SK-N-SH (cell line): ENCODE measurements at regions not wholly inside any gene's neighbourhood (a gene's known extent, or its start where the extent isn't known, plus 50 kb on each side); places are given as distances from the start of the nearest gene placed in this dataset.

Experiments
- CHD2 ChIP-seq: fragments of 150-350 bp; IDR thresholded peaks from 2 replicates; pipeline ENCODE4 v1.6.1; 2018; ENCODE audit warnings: low read length; ENCODE audit not compliant: partially characterized antibody
- CTCF ChIP-seq: fragments of 200-600 bp; sonication (generic); IDR thresholded peaks from 2 replicates; pipeline ENCODE4 v1.6.1; 2017; ENCODE audit warnings: antibody characterized with exemption, mild to moderate bottlenecking, moderate library complexity
- ELF1 ChIP-seq: IDR thresholded peaks from 2 replicates; pipeline ENCODE4 v1.4.0; 2012
- EP300 ChIP-seq, 2 experiments: IDR thresholded peaks; 2 replicates each; pipeline versions ENCODE4 v1.4.0 to v1.6.1; 2012; ENCODE audit warnings: borderline replicate concordance in 1 of 2, low read depth in 1 of 2, low read length in 1 of 2
- EZH2phosphoT487 ChIP-seq: fragments of 200-600 bp; sonication (generic); IDR thresholded peaks from 2 replicates; pipeline ENCODE4 v1.6.1; 2017; ENCODE audit warnings: low read depth, mixed run types, mild to moderate bottlenecking, antibody characterized with exemption, moderate library complexity, borderline replicate concordance
- GATA2 ChIP-seq: sonication (generic); formaldehyde crosslinking; IDR thresholded peaks from 2 replicates; pipeline ENCODE4 v1.5.0; 2020; ENCODE audit warnings: mild to moderate bottlenecking, missing genetic modification reagents
- JUND ChIP-seq: IDR thresholded peaks from 2 replicates; pipeline ENCODE4 v1.4.0; 2012
- TAF1 ChIP-seq: IDR thresholded peaks from 2 replicates; pipeline ENCODE4 v1.6.1; 2012; ENCODE audit warnings: low read depth, mild to moderate bottlenecking, low read length, moderate library complexity, borderline replicate concordance
- YY1 ChIP-seq: IDR thresholded peaks from 2 replicates; pipeline ENCODE4 v1.4.0; 2012; ENCODE audit warnings: low read depth, mild to moderate bottlenecking
- ZBTB33 ChIP-seq: IDR thresholded peaks from 2 replicates; pipeline ENCODE4 v1.4.0; 2012; ENCODE audit warnings: low read depth, borderline replicate concordance
- TF ChIP-seq, protein P1 (sequence below): IDR thresholded peaks from 2 replicates; pipeline ENCODE4; 2012

- TF ChIP-seq GATA2 (no peak), CTCF (no peak), CHD2 (no peak), EZH2phosphoT487 (no peak), TAF1 (no peak), YY1 (no peak), EP300 (IDR thresholded peaks at IDR 0.05; ENCODE audit: borderline replicate concordance in 1 of 2, low read depth in 1 of 2, low read length in 1 of 2) (no peak), JUND (no peak), ZBTB33 (no peak), ELF1 (no peak)
- TF ChIP-seq, protein P1, sequence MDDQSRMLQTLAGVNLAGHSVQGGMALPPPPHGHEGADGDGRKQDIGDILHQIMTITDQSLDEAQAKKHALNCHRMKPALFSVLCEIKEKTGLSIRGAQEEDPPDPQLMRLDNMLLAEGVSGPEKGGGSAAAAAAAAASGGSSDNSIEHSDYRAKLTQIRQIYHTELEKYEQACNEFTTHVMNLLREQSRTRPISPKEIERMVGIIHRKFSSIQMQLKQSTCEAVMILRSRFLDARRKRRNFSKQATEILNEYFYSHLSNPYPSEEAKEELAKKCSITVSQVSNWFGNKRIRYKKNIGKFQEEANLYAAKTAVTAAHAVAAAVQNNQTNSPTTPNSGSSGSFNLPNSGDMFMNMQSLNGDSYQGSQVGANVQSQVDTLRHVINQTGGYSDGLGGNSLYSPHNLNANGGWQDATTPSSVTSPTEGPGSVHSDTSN = no peak
These were observed 741.5 kb upstream of the GHITM start for GRCh38 chr10:83397806-83398205.
